H7 (cell line): ENCODE measurements at regions not wholly inside any gene's neighbourhood (a gene's known extent, or its start where the extent isn't known, plus 50 kb on each side); places are given as distances from the start of the nearest gene placed in this dataset.
"Not testable (repeated sequence)": the region's sequence is repeated elsewhere in the genome, so short reads cannot be mapped to it uniquely, and the experiment has no call there.

Experiments
- DNase-seq: peaks from one replicate; pipeline ENCODE4 v3.0.0; 2012
- H3K27me3 ChIP-seq: 2 replicates; pipeline ENCODE4 v1.6.0; 2011; ENCODE audit warnings: mild to moderate bottlenecking, low read length; ENCODE audit not compliant: control insufficient read depth, insufficient read depth
- H3K36me3 ChIP-seq: replicated peaks from 2 replicates; pipeline ENCODE4 v1.5.1; 2011; ENCODE audit warnings: low read length; ENCODE audit not compliant: control insufficient read depth, insufficient read depth
- H3K4me3 ChIP-seq: 2 replicates; pipeline ENCODE4 v1.5.1; 2011; ENCODE audit warnings: low read depth, mild to moderate bottlenecking, control low read depth, low read length, moderate library complexity; ENCODE audit not compliant: insufficient read depth

DNA sequence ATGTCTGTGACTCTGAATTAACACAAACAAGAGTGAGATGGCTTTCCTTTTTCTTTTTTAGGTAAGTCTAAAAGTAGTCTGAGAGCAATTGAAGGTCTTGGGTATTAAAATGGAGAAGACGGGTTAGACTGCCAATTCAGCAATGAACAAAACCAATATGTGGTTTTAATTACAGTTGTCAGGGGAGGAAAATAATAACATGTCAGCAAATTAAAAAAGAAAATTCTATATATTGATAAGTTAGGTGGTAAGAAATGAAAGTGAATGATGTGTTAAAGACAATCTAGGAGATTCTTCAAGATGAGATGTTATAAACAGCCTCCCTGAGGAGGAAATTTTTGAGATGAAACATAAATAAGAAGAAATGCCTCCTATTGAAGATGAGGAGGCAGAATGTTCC is 150.6 kb upstream of the HSF2 start:
- Histone ChIP-seq H3K27me3 (no peaks in the 10 kb centered on the region), H3K36me3 (no peaks in the 10 kb centered on the region), H3K4me3 (no peak overlapping the region)
- no peak for DNase-seq

DNA sequence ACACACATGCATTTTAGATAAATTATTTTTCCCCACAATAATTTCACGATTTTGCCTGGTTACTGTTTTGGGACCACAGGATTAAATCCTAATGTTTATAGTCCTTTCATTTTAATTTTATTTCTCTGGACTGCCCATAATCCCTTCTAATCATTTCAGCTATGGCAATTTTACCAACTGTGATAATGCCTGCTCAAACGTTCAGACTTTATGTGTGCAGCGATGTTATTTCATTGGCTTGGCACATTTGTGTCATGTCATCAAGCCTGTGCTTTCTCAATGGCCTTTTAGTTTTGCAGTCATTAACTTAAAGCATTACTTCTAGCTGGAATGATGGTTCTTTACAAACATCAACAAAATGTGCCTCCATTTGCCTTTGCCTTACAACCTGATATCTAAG is 140.6 kb upstream of the HSF2 start:
- Histone ChIP-seq H3K4me3 (no peak overlapping the region), H3K27me3 (no peaks in the 10 kb centered on the region), H3K36me3 (no peaks in the 10 kb centered on the region)
- no peak for DNase-seq

DNA sequence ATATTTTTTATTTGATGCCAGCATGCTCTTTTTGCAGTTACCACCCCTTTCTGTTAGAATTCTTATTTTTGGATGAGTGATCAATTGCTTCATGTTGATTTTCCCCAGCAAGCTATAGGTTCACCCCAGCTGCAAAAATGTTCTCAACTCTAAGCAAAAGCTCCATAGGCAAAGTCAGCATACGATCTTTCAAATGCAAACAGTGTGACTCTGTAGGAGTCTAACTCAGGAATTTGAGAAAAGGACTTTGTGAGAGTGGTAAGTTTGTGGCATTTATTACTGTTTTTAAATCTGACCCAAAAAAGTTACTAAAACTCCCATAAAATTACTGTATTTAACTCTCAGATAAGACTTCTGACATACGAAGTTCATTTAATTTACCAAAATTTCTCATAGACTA is 134.9 kb upstream of the HSF2 start:
- no peaks in the 10 kb centered on the region for H3K27me3 ChIP-seq
- DNase-seq: peak; percentile 19
- H3K36me3 ChIP-seq: no peaks in the 10 kb centered on the region
- no peak overlapping the region for H3K4me3 ChIP-seq

DNA sequence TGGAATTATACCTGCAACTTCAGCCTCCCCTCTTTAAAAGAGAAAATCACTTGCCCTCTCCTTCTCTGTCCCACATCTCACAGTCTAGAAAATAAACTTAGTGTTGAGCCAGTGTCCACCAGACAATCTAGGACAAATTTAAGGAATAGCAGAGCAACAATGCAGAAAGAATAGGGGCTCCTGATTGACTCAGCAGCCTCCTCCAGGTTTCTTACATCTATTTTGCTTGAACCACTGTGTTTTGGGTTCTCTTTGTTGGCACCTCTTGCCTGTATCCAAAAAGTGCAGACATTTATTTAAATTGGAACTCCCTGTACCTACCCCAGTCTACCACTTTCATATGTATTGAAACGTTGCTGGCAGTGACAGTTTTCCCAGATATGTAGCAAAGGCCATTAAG is 133.7 kb upstream of the HSF2 start:
- Histone ChIP-seq H3K4me3 (no peak overlapping the region), H3K36me3 (no peaks in the 10 kb centered on the region), H3K27me3 (no peaks in the 10 kb centered on the region)
- DNase-seq: no peak

DNA sequence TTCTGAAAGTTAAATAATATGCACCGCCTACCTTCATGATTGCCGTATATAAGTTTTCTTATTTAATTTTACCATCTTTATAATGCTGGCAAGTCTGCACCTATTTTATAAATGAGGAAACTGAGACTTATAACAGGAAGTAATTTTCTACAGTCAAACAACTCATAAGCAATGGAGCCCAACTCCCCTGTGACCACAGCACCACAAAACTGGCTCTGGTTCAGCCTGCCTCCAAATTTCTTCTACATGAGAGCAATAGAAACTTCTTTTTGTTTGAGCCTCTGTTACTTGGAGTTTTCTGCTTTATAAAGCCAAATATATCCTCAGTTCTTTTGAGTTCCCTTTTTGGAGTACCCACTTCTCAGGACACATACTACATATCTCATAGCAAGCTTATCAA is 131.1 kb upstream of the HSF2 start:
- Histone ChIP-seq H3K4me3 (no peak overlapping the region), H3K36me3 (no peaks in the 10 kb centered on the region), H3K27me3 (no peaks in the 10 kb centered on the region)
- DNase-seq: no peak

DNA sequence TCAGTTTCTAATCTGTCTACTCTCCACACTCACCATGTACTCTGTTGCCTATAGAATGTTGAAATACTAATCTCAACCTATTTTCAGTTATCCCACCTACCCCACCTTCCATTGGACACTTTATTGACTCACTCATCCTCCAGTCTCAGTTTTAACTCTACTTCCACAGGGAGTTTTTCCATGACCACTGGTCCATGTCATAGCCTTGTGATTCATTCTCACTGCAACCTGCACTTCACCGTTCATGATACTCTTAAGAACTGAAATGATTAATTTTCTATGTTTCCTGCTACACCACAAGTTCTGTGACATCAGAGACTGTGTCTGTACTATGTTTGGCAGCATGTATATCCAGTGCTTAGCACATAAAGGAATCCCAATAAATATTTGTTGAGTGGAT is 122.8 kb upstream of the HSF2 start:
- DNase-seq: no peak
- Histone ChIP-seq H3K36me3 (no peaks in the 10 kb centered on the region), H3K27me3 (no peaks in the 10 kb centered on the region), H3K4me3 (no peak overlapping the region)

DNA sequence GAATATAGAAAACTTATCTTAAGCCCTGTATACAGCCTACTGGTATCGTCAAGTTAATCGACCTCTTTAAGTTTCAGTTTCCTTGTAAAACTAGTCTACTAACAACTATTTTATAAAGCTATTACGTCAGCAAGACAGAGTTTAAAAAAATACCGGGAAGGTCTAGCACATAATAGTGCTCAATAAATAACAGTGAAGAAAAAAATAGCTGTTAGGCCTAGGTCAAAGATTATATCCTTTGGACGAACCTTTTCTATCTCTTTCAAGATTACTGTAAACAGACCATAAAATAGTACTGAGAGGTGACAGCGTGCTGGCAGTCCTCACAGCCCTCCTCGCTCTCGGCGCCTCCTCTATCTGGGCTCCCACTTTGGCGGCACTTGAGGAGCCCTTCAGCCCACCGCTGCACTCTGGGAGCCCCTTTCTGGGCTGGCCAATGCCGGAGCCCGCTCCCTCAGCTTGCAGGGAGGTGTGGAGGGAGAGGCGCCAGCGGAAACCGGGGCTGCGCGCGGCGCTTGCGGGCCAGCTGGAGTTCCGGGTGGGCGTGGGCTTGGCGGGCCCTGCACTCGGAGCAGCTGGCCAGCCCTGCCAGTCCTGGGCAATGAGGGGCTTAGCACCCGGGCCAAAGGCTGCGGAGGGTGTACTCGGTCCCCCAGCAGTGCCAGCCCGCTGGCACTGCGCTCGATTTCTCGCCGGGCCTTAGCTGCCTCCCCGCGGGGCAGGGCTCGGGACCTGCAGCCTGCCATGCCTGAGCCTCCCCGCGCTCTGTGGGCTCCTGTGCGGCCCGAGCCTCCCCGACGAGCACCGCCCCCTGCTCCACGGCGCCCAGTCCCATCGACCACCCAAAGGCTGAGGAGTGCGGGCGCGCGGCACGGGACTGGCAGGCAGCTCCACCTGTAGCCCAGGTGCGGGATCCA is 119.1 kb upstream of the HSF2 start:
- not testable (repeated sequence) for H3K36me3 ChIP-seq, H3K4me3 ChIP-seq, DNase-seq, H3K27me3 ChIP-seq

DNA sequence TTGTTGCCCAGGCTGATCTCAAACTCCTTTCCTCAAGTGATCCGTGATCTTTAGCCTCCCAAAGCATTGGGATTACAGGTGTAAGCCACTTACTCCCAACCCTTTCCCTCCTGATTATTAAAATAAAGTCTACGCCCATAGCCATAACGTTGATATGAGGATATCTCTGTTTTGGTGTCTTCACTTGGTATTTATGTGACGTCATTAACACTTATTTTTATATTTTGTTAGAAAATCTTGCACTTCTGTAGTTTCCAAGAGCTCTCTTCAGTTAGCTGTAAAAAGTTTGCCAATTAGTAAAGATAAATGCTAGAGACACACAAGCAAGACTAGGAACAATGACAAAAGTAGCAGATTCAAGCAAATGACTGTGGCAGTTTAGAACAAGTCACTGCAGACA is 115.6 kb upstream of the HSF2 start:
- H3K4me3 ChIP-seq: no peak overlapping the region
- DNase-seq: no peak

DNA sequence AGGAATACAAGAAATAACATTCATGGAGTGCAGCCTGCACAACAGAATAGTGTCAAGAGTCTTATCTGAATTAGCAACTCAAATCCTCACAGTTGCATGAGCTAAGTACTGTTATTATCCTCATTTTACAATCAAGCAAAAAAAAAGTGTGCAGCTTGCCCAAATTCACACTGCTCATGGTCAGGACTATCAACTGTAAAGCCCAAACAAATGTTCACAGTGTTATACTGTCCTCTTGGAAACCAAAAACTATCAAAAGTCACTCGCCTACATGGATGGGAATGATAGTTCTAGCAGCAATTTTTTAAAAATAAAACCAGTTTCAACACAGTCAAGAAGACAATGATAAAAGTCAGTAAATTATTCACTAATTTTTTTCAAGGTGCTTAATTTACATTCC is 114.6 kb upstream of the HSF2 start:
- no peaks in the 10 kb centered on the region for H3K27me3 ChIP-seq
- DNase-seq: no peak
- no peak overlapping the region for H3K4me3 ChIP-seq
- H3K36me3 ChIP-seq: no peaks in the 10 kb centered on the region

More for the DNA sequence above, 115.6 kb upstream of the HSF2 start:
- no peaks in the 10 kb centered on the region for H3K27me3 ChIP-seq
- no peaks in the 10 kb centered on the region for H3K36me3 ChIP-seq

DNA sequence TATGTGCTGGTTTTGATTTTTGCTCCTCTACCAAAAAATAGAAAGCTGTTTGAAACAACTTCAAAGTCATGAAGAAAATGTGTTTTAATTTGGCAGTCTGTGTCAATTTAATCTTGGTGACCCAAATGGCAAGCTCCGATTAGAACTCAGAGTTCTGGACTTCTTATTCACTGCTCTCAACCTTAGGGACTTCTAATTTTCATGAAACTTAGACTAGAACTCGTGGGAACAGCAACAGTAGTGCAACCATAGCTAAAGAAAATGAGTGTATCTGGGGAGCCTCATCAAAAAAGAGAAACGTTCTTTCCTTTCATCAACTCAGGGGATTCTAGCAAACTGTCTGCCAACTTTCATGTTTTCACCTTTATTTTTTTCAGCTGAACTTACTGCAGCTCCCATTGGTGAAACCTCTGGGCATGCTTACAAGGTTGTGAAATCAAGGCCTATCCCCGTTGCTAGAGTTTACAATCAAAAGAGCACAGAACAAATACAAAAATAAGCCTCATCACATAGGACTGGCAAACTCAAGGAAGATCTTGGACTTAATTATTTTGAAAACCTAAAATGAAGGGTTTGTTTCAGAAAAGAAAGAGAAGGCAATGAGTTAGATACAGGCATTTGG is 114.0 kb upstream of the HSF2 start:
- no peak for DNase-seq
- no peak overlapping the region for H3K4me3 ChIP-seq
- H3K36me3 ChIP-seq: no peaks in the 10 kb centered on the region
- H3K27me3 ChIP-seq: no peaks in the 10 kb centered on the region

DNA sequence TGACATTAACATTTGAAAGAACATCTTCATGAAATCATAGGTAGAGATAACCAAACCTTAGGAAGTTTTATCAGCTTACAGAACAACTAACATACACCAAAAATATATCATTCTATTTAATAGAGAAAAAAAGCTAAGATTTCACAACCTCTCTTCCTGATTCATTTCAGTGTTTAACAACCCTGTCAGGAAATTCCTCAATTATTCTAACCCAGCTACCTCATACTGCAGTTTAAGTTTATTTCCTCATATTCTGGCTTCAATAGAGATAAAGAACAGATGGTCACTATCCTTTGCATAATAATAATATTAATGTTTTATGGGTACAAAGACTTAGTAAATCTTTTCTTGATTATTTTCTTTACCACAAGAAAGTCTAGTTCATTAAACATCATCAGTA is 112.9 kb upstream of the HSF2 start:
- no peak for DNase-seq
- H3K27me3 ChIP-seq: no peaks in the 10 kb centered on the region
- no peak overlapping the region for H3K4me3 ChIP-seq
- H3K36me3 ChIP-seq: no peaks in the 10 kb centered on the region

DNA sequence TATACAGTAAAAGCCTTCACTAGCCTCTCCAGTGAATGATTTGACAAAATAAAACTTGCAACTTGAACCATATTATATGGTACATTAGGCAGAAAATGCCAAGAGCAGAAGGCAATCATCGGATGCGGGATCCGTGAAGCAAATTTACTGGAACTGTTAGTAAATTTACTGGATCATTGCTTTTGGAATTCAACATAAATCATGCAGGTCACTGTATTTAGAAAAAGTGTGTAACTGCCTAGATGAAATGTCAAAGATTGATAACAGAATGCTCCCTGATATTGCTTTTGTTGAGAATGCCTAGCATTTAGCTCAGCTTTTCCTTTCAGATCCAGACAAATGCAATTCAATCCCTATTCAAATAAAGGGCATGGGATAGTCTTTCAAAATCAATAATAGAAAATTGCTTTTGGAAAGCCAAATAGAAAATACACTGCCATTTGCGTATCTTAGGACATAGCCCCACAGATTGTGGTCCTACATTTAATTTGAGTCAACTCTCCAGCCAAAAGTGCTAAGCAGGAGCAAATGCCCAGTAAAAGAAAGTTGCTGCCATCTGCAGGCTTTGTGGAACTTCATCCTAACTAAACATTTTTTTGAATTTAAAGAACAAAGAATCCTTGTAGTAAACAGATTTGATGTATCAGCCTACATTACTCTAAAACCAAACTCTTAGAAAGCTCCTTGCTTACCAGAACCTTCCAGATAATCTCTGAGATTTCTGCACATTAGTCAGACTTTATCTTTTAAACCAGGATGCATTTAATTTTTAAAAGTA is 109.5 kb upstream of the HSF2 start:
- peak; percentile 10 for DNase-seq
- Histone ChIP-seq H3K27me3 (no peaks in the 10 kb centered on the region), H3K4me3 (no peak overlapping the region)

DNA sequence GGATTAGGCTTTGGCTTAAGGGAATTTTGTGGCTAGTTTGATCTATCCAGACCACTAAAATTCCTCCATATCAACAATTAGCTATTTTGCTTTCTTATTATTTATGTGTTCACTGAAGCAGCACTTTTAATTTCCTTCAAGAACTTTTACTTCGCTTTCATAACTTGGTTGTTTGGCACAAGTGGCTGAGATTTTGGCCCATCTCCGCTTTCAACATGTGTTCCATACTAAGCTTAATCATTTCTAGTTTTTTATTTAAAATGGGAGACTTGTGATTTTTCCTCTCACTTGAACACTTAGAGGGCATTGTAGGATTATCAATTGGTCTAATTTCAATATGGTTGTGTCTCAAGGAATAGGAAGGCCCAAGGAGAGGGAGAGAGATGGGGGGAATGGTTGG is 102.4 kb upstream of the HSF2 start:
- Histone ChIP-seq H3K4me3 (no peak overlapping the region), H3K27me3 (no peaks in the 10 kb centered on the region), H3K36me3 (no peaks in the 10 kb centered on the region)
- no peak for DNase-seq

More for the DNA sequence above, 109.5 kb upstream of the HSF2 start:
- no peaks in the 10 kb centered on the region for H3K36me3 ChIP-seq

DNA sequence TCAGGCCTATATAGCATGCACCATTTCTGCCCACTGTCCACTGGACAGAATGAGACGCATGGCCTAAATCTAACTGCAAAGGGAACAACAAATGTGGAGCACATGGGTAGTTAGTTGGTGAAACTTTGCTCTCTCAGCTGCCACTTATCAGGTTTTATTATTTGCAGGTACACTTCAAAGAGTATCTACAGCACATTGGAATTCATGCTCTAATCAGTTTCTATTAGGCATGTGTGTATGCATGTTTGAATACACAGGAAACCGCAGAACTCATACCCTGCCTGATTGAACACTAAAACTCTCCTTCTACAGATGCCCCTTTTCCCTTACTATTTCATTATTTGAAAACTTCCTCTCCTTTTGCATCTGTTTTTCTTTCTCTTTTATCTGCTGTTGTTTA is 97.4 kb upstream of the HSF2 start:
- Histone ChIP-seq H3K36me3 (no peaks in the 10 kb centered on the region), H3K4me3 (no peak overlapping the region), H3K27me3 (no peaks in the 10 kb centered on the region)
- DNase-seq: no peak

DNA sequence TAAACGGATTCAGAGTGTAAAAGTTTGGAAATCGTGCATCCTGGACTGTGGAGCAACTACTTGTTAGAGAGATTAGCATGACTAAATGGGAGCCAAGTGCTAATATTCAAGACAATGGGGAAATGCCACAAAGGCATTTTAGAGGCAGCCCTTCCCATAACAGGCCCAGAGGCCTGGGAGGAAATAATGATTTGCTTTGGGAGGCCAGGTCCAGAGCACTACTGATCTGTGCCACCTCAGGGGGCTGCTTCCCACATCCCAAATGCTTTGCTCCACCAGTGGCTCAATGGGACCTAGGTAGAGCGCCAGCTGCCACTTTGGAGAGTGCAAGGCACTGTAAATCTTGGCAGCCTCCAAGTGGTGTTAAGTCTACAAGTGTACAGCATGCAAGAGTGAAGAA is 91.9 kb upstream of the HSF2 start:
- Histone ChIP-seq H3K36me3 (no peaks in the 10 kb centered on the region), H3K4me3 (no peak overlapping the region), H3K27me3 (no peaks in the 10 kb centered on the region)
- DNase-seq: no peak
